GM20000 (cell line): ENCODE measurements at regions not wholly inside any gene's neighbourhood (a gene's known extent, or its start where the extent isn't known, plus 50 kb on each side); places are given as distances from the start of the nearest gene placed in this dataset.
"Not testable (repeated sequence)": the region's sequence is repeated elsewhere in the genome, so short reads cannot be mapped to it uniquely, and the experiment has no call there.

Experiments
- DNase-seq: peaks from one replicate; pipeline ENCODE4 v3.0.0; 2012; ENCODE audit warnings: low spot score
- TF ChIP-seq, protein P1 (sequence below): IDR thresholded peaks from 2 replicates; pipeline ENCODE4 v1.5.1; 2012; ENCODE audit warnings: mild to moderate bottlenecking, control low read depth; ENCODE audit errors: extremely low read depth, missing control alignments

DNA sequence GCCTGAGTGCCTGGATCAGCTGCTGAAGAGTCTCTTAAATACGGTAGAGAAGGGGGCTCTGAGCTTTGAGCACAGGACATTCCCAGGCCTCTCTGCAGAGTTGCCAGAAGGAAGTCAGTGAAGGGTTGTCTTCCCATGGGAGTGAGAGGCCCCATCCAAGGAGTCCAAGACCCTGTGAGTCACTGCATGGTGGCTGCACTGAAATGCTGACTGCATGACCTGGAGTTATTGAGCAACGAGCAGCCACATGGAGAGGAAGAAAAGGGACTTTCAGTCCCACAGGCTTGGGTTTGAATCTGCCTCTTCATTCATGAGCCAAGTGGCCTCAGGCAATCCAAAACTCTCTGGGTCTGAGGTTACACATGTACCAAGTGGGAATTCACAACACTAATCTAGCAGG lies 69.6 kb upstream of the RASGRF1 start:
- TF ChIP-seq, protein P1, sequence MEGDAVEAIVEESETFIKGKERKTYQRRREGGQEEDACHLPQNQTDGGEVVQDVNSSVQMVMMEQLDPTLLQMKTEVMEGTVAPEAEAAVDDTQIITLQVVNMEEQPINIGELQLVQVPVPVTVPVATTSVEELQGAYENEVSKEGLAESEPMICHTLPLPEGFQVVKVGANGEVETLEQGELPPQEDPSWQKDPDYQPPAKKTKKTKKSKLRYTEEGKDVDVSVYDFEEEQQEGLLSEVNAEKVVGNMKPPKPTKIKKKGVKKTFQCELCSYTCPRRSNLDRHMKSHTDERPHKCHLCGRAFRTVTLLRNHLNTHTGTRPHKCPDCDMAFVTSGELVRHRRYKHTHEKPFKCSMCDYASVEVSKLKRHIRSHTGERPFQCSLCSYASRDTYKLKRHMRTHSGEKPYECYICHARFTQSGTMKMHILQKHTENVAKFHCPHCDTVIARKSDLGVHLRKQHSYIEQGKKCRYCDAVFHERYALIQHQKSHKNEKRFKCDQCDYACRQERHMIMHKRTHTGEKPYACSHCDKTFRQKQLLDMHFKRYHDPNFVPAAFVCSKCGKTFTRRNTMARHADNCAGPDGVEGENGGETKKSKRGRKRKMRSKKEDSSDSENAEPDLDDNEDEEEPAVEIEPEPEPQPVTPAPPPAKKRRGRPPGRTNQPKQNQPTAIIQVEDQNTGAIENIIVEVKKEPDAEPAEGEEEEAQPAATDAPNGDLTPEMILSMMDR = no peak
- DNase-seq = no peak

GRCh38 chr15:79157631-79158592 lies 67.3 kb upstream of the RASGRF1 start:
- TF ChIP-seq, protein P1 = no peak
- DNase-seq = no peak

- TF ChIP-seq, protein P1 = no peak
- no peak for DNase-seq
These were observed 66.3 kb upstream of the RASGRF1 start for GRCh38 chr15:79156704-79157375.

DNA sequence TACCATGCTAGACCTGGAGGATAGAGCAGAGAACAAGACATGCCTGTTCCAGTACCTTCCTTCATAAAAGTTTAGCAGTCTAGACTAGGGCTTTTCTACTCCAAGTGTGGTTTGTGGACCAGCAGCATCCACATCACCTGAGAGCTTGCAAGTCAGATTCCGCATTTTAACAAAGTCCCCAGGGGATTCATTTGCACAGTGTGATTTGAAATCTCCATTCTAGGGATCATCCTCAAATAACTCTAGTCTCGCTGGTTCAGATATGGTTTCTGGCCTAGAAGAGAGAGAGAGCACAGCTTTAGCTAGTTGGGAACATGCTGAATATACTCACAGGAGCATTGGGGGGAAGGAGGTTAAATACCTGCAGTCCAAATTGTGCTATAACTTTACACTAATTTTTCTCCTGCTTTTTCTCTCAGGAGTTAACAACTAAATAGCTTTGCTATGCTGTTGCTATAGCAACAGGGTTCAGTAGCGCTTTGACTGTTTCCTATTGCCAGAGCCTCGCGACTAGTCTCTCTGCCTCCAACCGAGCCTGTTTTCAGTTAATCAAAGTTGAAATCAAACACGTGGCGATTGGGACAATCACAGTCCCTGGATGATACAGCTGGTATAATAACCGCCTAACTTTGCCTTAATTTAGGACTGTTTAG lies 64.0 kb upstream of the RASGRF1 start:
- no peak for DNase-seq
- TF ChIP-seq, protein P1 = no peak

- not testable (repeated sequence) for DNase-seq
These were observed 53.7 kb upstream of the RASGRF1 start for GRCh38 chr15:79144290-79144689.

GRCh38 chr15:79140846-79141570 lies 50.4 kb upstream of the RASGRF1 start:
- no peak for DNase-seq

More at GRCh38 chr15:79140846-79141570, 50.4 kb upstream of the RASGRF1 start:
- TF ChIP-seq, protein P1 = no peak
